Gastroesophageal sphincter (tissue), 3 donors: ENCODE measurements at regions not wholly inside any gene's neighbourhood (a gene's known extent, or its start where the extent isn't known, plus 50 kb on each side); places are given as distances from the start of the nearest gene placed in this dataset.

Experiments used
- POLR2AphosphoS5 ChIP-seq: sonication (generic); formaldehyde crosslinking; IDR thresholded peaks from one replicate; pipeline ENCODE4 v1.6.1; 2017; ENCODE audit warnings: antibody characterized with exemption
- TF ChIP-seq, protein P1 (sequence below), 4 experiments: fragments of 200-600 bp in 2 of 4; fragments of 450-650 bp in 2 of 4; sonication (generic) in 1 of 4; IDR thresholded peaks; one replicate each; pipeline ENCODE4 v1.5.1; 2017 to 2019; ENCODE audit warnings: antibody characterized with exemption in 4 of 4, mild to moderate bottlenecking in 2 of 4, moderate library complexity in 2 of 4

DNA sequence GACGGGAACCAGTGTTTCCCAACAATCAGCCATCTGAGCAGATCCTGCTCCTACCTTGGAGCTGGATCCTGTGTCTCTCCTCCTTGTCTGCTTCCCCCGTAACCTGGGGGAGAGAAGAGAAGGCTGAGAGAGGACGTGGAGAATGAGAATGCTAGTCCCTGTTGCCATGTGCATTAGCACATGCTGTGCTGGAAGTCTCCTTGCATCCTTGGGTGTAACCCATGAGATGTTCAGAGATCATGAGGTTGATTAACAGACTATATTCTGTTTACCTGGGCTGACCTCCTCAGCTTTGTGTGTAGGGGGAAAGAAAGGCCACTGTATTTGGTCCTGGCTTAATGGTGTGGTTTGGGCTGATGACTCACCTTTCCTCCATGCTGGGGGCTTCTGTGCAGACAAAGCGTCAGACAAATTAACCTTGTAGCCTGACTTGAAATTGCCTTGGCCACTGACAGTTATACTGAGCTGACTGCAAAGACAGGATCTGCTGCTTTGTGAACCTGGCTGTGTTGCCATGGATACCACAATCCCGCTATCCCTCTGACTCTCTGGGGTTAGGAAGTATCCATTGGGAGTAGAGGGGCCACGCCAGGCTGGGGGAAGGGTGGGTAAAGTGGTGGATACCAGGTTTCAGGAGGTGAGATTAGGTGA lies 243.7 kb upstream of the CHD6 start:
- TF ChIP-seq, protein P1, sequence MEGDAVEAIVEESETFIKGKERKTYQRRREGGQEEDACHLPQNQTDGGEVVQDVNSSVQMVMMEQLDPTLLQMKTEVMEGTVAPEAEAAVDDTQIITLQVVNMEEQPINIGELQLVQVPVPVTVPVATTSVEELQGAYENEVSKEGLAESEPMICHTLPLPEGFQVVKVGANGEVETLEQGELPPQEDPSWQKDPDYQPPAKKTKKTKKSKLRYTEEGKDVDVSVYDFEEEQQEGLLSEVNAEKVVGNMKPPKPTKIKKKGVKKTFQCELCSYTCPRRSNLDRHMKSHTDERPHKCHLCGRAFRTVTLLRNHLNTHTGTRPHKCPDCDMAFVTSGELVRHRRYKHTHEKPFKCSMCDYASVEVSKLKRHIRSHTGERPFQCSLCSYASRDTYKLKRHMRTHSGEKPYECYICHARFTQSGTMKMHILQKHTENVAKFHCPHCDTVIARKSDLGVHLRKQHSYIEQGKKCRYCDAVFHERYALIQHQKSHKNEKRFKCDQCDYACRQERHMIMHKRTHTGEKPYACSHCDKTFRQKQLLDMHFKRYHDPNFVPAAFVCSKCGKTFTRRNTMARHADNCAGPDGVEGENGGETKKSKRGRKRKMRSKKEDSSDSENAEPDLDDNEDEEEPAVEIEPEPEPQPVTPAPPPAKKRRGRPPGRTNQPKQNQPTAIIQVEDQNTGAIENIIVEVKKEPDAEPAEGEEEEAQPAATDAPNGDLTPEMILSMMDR (IDR thresholded peaks at IDR 0.05), result no peak
- TF ChIP-seq POLR2AphosphoS5, result no peak
